ENCODE measurements at regions not wholly inside any gene's neighbourhood (a gene's known extent, or its start where the extent isn't known, plus 50 kb on each side); places are given as distances from the start of the nearest gene placed in this dataset.
"Not testable (repeated sequence)": the region's sequence is repeated elsewhere in the genome, so short reads cannot be mapped to it uniquely, and the experiment has no call there.

DNA sequence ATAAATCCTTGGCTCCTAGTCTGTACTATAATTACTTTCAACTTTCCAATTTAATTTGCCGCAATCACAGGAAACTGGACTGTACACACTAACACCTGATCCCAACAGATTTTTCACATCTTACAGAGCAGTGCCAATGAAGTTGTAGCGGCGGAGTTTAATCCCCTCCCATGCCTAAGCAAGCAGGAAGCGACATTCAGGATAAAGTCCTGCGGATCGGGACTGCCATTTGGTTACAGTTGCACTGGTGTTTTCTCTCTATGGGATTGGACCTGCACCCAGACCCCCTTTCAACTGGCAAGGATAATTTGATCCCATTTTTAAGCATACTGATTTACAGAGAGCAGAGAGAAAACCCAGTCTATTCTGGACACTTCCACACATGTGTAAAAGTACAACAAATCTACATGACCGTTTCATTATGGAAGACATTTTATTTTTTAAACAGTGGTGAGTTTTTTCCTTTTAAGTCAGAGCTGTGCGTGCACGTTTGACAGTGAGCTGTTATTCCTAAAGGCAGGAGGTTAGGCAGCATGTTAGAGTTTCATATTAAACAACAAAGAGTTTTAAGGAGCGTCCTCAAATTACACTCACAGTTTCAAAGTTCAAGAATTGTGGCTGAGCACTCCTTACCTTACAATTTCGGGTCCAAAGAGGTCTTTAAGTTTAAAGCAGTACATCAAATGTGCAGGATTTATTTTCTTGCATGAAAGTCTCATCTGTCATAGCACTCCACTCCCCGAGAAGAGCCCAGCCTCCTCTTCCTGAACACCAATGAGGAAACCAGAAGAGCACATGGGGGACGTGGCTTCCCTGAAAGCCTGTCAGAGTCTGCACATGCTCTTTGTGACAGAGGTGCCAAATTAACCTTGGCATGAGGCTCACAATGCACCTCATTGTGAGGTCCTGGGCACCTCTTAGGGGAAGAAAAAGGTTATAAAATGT, 141.6 kb upstream of the RFC3 start:
- DNase-seq, result peak; percentile 14

DNA sequence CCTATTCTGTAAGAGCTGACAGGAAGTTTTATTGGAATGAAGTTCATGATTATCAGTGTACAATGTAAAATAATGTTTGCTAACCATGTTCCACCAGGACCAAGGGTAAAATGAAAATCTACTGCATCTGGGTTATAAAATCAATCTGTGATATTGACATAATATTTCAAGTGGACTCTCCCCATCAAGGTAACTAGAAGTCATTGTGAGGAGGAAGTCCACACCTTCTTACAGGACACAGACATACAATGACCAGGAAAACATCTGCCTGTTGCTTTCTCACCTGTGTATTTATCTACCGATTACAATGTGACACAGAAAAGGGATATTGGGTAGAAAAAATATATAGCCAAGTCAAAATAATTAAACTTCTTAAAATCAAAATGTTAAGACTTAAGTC, 140.7 kb upstream of the RFC3 start:
- DNase-seq, result no peak

DNA sequence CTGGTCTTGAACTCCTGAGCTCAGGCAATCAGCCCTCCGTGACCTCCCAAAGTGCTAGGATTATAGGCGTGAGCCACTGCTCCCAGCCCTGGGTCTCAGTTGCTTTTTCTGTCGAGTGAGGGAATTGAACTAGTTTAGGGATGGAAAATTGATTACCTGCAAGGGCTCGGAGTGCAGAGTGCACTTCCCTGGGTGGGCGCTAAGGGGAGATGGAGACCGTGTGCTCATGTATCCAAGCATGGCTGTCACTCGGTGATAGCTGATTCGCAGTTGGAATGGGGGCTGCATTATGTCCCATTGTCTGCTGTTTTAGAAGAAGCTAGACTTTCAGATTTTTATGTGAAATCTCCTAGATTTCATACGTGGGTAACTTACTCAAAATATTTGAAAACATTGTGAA, 139.9 kb upstream of the RFC3 start:
- no peak for DNase-seq

DNA sequence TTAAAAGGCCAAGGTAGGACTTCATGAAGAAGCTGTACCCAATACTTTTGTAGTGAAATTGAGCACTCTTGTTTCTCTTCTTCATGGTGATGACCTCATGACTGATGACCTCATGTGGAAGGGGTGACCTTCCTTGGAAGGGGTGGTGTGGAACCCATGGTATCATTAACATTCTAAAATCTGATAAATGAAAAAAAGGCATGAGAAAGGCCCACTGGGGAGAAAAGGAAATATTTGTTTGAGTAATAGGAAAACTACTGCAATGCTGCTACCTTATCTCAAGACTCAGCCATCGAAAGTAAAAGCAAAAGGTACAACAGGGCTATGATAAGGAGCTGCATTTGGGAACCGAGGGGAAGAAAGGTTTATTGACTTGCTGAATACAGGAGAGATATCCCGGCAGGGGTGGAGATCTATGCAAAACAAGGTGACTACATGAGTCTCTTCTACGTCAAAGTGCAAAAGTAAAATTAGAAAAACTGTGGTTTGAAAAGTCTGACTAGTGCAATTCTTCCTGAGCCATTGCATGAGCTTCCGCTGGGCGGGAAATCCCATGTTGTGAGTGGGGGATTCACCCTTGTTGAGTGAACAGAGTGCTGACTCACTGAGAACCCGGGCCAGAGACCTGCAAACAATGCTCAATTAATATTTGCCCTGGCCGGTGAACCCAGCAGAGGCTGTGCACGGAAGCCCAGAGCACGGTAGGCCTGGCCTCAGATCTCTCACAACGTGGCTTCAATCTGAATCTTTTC, 138.9 kb upstream of the RFC3 start:
- DNase-seq, result peak; percentile 77

DNA sequence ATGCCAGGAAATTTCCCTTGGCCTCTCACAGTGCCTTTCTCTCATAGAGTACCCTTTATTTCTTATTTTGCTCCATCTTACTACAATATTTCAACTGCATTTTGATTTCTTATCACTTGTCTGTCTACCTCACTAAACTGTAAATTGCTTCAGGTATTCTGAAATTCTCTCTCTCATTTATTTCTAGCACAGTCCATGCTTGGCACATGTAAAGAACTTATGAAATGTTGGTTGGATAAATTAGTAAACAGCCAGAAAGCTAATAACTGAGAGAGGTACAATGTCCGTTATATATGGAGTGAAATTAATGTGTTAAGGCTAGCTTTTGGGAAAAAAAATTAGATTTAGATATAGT, 138.3 kb upstream of the RFC3 start:
- DNase-seq, result no peak

DNA sequence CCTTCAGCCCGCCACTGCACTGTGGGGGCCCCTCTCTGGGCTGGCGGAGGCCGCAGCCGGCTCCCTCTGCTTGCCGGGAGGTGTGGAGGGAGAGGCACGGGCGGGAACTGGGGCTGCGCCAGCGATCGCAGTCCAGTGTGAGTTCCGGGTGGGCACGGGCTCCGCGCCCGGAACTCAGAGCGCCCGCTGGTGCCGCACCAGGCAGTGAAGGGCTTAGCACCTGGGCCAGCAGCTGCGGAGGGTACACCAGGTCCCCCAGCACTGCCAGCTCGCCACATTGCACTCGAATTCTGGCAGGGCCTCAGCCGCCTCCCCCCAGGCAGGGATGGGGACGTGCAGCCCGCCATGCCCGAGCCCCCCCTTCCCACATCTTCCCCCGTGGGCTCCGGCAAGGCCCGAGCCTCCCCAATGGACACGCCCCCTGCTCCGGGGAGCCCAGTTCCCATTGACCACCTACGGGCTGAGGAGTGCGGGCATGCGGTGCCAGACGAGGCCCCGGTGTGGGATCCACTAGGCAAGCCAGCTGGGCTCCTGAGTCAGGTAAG, 135.9 kb upstream of the RFC3 start:
- DNase-seq, result no peak

DNA sequence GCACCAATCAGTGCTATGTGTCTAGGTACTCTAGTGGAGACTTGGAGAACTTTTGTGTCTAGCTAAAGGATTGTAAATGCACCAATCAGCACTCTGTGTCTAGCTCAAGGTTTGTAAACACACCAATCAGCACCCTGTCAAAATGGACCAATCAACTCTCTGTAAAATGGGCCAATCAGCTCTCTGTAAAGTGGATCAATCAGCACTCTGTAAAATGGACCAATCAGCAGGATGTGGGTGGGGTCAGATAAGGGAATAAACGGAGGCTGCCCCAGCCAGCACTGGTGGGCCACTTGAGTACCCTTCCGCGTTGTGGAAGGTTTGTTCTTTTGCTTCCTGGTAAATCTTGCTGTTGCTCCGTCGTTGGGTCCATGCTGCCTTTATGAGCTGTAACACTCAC, 135.3 kb upstream of the RFC3 start:
- not testable (repeated sequence) for DNase-seq

DNA sequence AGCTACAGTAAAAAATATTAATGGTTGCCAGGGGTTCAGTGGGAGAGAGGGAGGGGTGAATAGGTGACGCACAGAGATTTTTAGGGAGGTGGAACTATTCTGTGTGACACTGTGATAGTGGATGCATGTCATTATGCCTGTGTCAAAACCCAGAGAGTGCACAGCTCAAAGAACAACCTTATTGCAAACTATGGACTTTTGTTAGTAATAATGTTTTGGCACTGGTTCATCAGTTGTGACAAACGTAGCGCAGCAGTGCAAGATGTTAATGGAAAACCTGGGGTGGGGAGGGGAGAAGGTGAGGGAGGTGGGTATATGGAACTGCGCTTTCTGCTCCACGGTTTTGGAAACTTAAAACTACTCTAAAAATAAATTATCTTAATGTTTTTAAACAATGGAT, 134.6 kb upstream of the RFC3 start:
- no peak for DNase-seq

DNA sequence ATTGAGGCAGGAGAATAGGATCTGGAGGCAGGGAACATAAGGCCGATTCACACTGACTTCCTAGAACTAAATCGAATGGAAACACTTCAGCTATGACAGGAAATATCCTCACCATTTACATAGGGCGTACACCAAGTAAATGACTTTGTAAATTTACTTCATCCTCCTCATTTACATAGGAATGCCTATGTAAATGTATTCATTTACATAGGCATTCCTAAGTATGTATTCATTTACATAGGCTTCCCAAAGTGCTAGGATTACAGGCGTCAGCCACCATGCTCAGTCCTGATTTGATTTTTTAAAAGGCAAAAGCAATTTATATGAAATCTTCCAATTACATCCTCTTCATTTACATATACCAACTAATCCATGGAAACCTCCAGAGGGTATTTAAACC, 133.1 kb upstream of the RFC3 start:
- DNase-seq, result no peak

DNA sequence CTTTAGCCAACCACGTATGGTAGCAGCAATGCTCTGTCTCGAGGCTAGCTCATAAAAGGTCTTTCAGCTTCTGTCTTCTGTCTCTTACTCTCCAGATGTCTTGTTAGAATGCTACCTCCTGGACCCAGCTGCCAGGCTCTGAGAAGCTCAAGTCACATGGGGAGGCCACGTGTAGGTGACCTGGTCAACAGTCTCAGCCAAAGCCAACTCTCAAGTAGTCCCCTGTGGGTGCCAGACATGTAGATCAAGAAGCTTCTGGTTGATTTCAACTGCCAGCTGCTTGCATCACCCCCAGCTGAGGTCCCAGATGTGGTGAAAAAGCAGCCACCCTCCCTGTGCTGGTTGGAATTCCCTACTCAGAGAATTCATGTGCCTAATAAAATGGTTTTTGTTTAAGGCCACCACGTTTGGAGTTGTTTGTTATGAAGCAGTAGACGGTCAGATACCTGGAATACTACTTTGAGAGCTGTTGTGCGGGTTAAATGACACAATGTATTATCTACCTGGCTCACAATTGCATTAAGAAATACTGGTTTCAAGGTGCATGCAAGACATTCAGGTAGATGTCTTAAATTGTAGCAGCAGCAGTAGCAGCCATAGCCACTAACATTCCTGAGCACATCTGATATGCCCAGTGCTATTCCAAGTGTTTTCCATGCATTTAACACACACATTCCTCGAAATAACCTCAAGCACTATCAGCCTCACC, 131.0 kb upstream of the RFC3 start:
- no peak for DNase-seq

DNA sequence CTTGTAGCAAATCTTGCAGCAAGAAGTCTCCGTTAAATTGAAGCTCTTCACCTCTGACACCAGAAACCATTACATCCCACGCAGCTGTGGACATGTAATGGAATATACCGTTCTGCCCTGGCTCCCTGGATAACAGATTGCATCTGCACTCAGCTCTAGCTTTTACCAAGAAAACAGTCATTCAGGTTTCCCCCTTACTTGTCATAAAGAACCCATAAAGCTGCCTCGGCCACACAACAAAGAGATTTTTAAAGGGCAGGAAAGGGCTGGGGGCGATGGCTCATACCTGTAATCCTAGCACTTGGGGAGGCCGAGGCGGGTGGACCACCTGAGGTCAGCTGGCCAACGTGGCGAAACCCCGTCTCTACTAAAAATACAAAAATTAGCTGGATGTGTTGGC, 127.6 kb upstream of the RFC3 start:
- DNase-seq, result no peak

DNA sequence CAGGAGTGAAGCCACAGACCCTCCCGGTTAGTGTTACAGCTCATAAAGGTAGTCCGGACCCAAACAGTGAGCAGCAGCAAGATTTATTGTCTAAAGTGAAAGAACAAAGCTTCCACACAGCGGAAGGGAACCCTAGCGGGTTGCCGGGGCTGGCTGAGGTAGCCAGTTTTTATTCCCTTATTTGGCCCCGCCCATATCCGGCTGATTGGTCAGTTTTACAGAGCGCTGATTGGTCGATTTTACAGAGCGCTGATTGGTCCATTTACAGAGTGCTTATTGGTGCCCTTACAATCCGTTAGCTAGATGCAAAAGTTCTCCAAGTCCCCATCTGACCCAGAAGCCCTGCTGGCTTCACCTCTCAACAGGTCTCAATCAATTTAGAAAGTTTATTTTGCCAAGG, 126.0 kb upstream of the RFC3 start:
- no peak for DNase-seq

DNA sequence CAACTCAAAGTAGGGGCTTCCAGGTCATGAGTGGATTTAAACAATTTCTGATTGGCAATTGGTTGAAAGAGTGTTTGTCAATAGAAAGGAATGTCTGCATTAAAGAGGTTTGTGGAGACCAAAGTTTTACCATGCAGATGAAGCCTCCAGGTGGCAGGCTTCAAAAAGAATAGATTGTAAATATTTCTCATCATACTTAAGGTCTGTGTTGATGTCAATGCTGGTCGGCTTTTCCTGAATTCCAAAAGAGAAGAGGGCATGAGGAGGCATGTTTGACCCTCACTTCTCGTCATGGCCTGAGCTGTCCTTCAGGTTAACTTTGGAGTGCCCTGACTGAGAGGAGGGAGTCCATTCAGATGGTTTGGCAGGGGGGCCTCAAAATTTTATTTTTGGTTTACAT, 125.4 kb upstream of the RFC3 start:
- DNase-seq, result no peak

DNA sequence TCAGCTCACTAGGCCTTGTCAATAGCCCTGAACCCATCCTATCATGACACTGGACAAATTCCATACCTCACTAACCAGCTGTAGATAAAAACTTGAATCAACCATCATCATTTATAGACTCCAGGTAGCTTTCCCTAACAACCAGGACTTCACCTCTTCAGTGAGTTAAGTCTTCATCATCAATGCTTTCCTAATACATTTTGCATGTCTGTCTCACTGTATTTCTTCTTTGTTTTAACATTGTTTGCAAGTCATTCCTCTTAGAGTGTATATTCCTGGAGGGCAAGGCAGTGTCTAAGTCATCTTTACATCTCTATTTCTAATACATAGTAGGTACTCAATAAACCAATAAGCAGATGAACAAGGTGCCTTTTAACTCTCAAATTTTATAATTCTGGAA, 123.4 kb upstream of the RFC3 start:
- no peak for DNase-seq

DNA sequence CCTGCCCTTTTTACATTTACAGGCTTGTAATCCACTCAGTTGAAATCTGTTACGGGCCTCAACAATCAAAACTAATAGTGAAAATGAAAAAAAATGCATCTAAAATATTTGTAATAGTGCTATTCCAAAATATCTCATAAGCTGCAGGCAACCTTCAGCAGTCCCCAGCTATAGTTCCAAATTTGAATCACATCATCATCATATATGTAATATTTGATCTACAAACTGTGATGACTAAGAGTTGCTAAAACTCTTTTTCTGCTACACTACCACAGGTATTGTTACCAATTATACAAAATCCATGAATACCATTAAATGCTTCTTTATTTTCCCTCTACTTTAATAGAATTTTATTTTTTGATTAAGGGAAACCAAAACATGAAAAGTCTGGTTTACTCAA, 121.4 kb upstream of the RFC3 start:
- DNase-seq, result no peak

DNA sequence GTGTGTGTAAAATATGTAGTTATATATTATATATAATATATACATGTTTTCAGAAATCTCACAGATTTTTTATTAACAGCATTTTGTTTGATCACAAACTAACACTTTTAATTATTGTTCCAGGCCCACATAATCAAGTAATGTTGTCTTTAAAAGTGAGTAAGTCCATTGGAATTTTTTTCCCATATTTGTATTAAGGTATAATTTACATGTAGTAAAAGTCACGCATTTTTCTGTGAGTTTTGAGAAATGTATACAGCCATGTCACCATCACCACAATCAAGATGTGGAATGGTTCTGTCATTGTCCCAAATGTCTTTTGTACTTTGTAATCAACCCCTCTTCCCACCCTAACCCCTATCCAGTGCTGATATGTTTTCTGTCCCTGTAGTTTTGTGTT, 120.0 kb upstream of the RFC3 start:
- no peak for DNase-seq

DNA sequence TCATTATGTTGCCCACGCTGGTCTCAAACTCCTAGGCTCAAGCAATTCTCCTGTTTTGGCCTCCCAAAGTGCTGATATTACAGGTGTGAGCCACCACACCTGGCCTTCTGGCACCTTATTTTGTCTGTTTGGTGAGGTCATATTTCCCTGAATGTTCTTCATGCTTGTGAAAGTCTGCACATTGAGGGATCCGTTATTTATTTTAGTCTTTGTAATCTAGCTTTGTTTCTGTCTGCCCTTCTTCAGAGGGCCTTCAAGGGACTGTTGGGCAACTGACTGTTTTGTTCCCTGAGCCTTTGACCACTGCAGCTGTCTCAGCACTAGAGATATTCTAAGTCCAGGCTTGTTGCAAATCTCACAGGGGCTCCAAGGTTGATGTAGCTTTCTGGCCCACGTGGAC, 110.5 kb upstream of the RFC3 start:
- no peak for DNase-seq

DNA sequence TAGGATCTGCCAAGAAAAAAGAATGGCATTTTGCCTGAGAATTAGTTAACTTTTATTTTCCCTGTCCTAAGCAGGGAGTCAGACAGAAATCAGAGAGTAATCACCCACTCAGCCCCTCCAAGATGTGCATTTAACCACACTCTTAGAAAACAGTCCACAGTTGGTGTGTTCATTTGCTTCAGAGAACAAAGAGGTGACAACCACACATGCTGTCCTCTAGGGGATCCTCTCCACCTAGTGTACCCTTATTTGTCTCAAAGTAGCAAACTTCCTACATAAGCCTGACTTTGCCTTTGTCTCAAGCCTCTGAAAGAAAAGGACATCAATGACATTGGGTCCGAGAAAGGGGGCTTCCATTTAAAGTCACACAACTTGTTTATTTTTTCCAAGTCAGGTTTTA, 107.0 kb upstream of the RFC3 start:
- DNase-seq, result no peak

DNA sequence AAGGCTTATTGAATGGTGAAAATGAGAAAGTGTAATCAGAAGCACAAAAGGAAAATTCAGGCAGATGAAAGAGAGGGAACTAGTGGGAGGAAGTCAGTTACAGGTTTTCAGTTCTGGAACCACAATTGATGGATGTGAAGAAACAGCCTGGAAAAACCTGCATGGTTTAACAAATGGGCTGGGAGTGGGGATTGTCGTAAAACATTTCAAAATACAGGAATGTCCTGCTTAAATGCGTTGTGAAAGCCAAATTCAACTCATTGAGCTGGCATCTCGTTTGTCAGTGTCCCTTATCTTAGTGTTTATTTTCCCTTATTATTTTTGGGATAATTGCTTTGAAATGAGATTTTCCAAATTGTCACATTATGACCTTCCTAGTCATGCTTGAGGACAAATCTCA, 106.5 kb upstream of the RFC3 start:
- DNase-seq, result no peak

DNA sequence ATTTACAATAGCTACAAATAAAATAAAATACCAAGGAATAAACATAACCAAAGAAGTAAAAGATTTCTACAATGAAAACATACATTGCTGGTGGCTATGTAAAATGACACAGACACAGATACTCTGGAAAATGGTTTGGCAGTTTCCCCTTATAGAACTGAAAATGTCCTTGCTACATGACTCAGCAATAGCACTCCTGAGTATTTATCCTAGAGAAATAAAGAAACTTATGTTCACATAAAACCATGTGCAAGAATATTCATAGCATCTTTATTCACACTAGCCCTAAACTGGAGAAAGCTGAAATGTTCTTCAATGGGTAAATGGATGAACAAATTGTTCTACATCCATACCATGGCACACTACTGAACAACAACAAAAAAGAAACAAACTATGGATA, 100.2 kb upstream of the RFC3 start:
- DNase-seq, result no peak

DNA sequence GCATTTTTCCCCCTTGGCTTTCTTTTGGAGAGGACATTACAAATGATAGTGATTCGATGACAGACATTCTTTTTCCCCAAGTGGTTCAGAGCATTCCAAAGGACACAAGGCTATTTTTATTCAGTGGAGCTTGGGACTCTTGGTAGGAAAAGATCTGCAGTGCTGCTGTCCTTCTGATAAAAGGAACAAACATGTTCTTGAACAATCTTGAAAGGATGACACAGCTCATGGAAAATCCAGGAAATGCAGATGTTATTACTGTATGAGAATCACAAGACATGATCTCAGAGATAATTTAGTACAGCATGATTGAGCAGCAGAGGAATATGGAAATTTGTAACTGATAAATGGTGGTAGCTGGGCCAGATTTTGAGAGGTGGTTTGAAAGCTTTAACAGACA, 96.2 kb upstream of the RFC3 start:
- no peak for DNase-seq

DNA sequence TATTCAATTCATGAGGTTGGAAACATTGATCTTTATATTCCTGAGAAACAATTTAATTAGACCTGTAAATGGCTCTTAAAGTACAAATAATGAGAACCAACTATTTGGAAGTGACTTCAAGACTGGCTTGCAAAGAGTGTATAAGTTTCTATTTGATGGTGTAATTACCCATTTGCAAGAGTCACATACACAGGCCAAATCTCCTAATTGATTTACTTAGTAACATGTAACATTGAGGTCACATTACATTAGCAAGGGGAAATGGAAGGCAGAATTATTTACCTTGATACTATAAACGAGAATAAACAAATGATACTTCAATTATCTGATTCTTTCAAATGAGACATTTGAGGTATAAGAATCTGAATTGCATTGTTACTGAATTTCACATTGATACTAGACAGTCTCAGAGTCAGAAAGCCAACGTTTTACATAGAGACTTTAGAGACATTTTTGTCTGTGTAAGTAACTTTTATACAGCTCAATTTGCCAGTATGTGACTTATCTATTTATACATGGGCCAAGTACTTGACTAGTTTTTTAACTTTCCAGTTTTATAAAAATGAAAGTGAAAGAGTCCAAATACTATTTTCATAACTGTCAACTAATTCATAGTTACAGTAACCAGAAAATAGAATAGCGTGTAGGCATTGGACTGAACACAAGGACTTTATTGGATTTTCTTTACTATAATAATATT, 95.6 kb upstream of the RFC3 start:
- DNase-seq, result no peak

DNA sequence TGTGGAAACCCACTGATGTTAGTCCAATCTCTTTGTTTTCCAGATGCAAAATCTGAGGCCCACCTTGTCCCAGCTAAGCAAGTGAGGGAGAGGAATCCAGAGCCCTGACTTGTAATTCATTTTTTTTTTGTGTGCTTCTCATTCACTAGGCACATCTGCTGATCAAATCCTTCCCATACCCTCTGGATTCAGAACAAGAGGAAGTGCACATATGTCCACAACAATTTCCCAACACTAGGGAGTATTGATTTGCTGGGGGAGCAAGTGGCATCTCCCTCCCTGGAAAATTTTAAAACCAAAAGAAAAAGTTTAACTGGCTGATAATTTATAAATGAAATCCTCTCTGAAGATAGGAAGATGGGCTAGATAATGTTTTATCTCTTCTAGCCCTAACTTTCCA, 94.6 kb upstream of the RFC3 start:
- no peak for DNase-seq
